WTC11 (cell line): ENCODE measurements at regions not wholly inside any gene's neighbourhood (a gene's known extent, or its start where the extent isn't known, plus 50 kb on each side); places are given as distances from the start of the nearest gene placed in this dataset.

Source experiments
- ELF4 ChIP-seq: sonication (generic); formaldehyde crosslinking; IDR thresholded peaks from 2 replicates; pipeline ENCODE4 v1.8.1; 2022; ENCODE audit warnings: low read depth, mild to moderate bottlenecking, moderate library complexity, missing genetic modification reagents
- TF ChIP-seq, protein P1 (sequence below): fragments of 200-600 bp; IDR thresholded peaks from 2 replicates; pipeline ENCODE4 v1.8.0; 2022; ENCODE audit warnings: antibody characterized with exemption

DNA sequence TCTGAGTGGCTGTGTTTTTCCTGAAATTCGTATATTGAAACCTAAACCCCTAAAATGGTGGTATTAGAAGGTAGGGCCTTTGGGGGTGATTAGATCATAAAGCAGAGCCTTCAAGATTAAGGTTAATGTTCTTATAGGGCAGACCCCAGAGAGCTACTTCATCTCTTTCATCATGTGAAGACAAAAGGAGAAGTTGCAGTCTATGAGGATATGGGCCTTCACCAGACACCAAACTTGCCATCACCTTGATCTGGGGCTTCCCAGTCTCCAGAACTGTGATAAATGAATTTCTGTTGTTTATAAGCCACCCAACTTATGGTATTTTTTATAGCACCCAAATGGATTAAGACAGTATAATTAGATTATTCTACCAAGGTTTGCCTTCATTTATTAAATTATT is 275.0 kb upstream of the ATP2B1 start:
- TF ChIP-seq, protein P1, sequence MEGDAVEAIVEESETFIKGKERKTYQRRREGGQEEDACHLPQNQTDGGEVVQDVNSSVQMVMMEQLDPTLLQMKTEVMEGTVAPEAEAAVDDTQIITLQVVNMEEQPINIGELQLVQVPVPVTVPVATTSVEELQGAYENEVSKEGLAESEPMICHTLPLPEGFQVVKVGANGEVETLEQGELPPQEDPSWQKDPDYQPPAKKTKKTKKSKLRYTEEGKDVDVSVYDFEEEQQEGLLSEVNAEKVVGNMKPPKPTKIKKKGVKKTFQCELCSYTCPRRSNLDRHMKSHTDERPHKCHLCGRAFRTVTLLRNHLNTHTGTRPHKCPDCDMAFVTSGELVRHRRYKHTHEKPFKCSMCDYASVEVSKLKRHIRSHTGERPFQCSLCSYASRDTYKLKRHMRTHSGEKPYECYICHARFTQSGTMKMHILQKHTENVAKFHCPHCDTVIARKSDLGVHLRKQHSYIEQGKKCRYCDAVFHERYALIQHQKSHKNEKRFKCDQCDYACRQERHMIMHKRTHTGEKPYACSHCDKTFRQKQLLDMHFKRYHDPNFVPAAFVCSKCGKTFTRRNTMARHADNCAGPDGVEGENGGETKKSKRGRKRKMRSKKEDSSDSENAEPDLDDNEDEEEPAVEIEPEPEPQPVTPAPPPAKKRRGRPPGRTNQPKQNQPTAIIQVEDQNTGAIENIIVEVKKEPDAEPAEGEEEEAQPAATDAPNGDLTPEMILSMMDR, result no peak
- TF ChIP-seq ELF4 (CRISPR knock-in tag), result no peak
